Chondrocyte (in vitro differentiated cells): ENCODE measurements at regions not wholly inside any gene's neighbourhood (a gene's known extent, or its start where the extent isn't known, plus 50 kb on each side); places are given as distances from the start of the nearest gene placed in this dataset.
"Not testable (repeated sequence)": the region's sequence is repeated elsewhere in the genome, so short reads cannot be mapped to it uniquely, and the experiment has no call there.

Experiments used
- DNase-seq: peaks from one replicate; pipeline ENCODE4 v3.0.0; 2021; ENCODE audit warnings: mixed read lengths, low spot score
- H3K27ac Mint-ChIP-seq: one replicate; pipeline ENCODE4 v1.8.0; 2021; ENCODE audit warnings: mild to moderate bottlenecking, moderate library complexity, mixed read lengths; ENCODE audit not compliant: unreplicated experiment
- H3K27me3 Mint-ChIP-seq: 2 replicates; pipeline ENCODE4 v1.8.0; 2021; ENCODE audit warnings: low read depth, mixed read lengths
- H3K36me3 Mint-ChIP-seq: 2 replicates; pipeline ENCODE4 v1.8.0; 2021; ENCODE audit warnings: low read depth, mixed read lengths
- H3K4me1 Mint-ChIP-seq: 2 replicates; pipeline ENCODE4 v1.8.0; 2021; ENCODE audit warnings: low read depth, mild to moderate bottlenecking, mixed read lengths
- H3K4me3 Mint-ChIP-seq: one replicate; pipeline ENCODE4 v1.8.0; 2021; ENCODE audit warnings: mild to moderate bottlenecking, moderate library complexity, mixed read lengths; ENCODE audit not compliant: unreplicated experiment
- H3K9me3 Mint-ChIP-seq: 2 replicates; pipeline ENCODE4 v1.8.0; 2021; ENCODE audit warnings: low read depth, mixed read lengths
- TF ChIP-seq, protein P1 (sequence below): fragments of 200-600 bp; sonication (generic); IDR thresholded peaks from 2 replicates; pipeline ENCODE4 v1.5.0; 2021; ENCODE audit warnings: antibody characterized with exemption, mild to moderate bottlenecking, moderate library complexity

- Mint-ChIP-seq H3K27ac (no peak overlapping the region), H3K9me3 (no peaks in the 10 kb centered on the region), H3K27me3 (peaks cover 27% of the 10 kb centered on the region), H3K4me3 (no peak overlapping the region), H3K4me1 (no peaks in the 10 kb centered on the region), H3K36me3 (no peaks in the 10 kb centered on the region)
- TF ChIP-seq, protein P1, sequence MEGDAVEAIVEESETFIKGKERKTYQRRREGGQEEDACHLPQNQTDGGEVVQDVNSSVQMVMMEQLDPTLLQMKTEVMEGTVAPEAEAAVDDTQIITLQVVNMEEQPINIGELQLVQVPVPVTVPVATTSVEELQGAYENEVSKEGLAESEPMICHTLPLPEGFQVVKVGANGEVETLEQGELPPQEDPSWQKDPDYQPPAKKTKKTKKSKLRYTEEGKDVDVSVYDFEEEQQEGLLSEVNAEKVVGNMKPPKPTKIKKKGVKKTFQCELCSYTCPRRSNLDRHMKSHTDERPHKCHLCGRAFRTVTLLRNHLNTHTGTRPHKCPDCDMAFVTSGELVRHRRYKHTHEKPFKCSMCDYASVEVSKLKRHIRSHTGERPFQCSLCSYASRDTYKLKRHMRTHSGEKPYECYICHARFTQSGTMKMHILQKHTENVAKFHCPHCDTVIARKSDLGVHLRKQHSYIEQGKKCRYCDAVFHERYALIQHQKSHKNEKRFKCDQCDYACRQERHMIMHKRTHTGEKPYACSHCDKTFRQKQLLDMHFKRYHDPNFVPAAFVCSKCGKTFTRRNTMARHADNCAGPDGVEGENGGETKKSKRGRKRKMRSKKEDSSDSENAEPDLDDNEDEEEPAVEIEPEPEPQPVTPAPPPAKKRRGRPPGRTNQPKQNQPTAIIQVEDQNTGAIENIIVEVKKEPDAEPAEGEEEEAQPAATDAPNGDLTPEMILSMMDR, result no peak
- no peak for DNase-seq
Observed at GRCh38 chr2:53334610-53335009, 433.0 kb upstream of the CHAC2 start.

- Mint-ChIP-seq H3K9me3 (no peaks in the 10 kb centered on the region), H3K36me3 (no peaks in the 10 kb centered on the region), H3K4me3 (no peak overlapping the region), H3K27ac (no peak overlapping the region), H3K4me1 (no peaks in the 10 kb centered on the region), H3K27me3 (peaks cover 28% of the 10 kb centered on the region)
- no peak for DNase-seq
- TF ChIP-seq, protein P1, result no peak
Observed at GRCh38 chr2:53331667-53332066, 435.9 kb upstream of the CHAC2 start.

DNA sequence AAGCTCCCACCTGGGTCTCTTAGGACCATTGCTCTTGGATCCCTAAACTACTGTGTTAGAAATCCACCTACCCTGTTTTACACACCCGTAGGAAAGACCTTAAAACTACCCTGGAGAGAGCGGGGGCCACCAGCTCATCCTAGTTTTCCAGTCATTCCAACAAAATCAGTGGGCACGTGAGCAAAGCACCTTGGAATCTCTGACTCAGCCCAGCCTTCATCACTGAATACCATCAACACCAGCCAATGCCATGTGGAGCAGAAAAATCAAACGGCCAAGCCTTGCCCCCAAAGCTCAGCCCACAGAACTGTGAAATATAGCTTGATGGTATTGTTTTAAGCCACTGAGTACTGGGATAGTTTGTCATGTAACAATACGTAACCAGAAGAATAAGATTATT, 449.7 kb upstream of the CHAC2 start:
- no peak overlapping the region for H3K27ac Mint-ChIP-seq
- TF ChIP-seq, protein P1, result no peak
- H3K4me1 Mint-ChIP-seq, result no peaks in the 10 kb centered on the region
- no peaks in the 10 kb centered on the region for H3K27me3 Mint-ChIP-seq
- no peaks in the 10 kb centered on the region for H3K9me3 Mint-ChIP-seq
- no peaks in the 10 kb centered on the region for H3K36me3 Mint-ChIP-seq
- no peak for DNase-seq
- H3K4me3 Mint-ChIP-seq, result no peak overlapping the region

DNA sequence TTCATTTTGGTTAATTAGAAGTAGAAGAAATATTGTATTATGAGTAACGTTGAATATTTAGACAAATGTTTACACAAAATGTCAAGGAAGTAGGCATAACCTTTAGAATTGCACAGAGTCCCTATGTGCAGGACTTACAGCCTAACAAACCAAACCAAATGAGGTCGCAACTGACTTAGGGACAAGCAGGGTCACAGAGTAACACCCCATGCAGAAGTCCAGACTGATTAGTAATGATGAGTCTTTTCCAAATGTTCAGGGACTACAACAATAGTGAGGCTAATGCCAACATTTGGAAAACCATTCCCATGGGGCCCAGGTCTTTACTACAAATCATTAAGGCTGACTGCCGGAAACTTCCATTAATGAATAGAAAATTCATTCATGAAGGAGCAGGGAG, 452.5 kb upstream of the CHAC2 start:
- no peaks in the 10 kb centered on the region for H3K36me3 Mint-ChIP-seq
- DNase-seq, result no peak
- no peak overlapping the region for H3K27ac Mint-ChIP-seq
- H3K9me3 Mint-ChIP-seq, result no peaks in the 10 kb centered on the region
- TF ChIP-seq, protein P1, result no peak
- H3K27me3 Mint-ChIP-seq, result no peaks in the 10 kb centered on the region
- no peak overlapping the region for H3K4me3 Mint-ChIP-seq
- H3K4me1 Mint-ChIP-seq, result no peaks in the 10 kb centered on the region

DNA sequence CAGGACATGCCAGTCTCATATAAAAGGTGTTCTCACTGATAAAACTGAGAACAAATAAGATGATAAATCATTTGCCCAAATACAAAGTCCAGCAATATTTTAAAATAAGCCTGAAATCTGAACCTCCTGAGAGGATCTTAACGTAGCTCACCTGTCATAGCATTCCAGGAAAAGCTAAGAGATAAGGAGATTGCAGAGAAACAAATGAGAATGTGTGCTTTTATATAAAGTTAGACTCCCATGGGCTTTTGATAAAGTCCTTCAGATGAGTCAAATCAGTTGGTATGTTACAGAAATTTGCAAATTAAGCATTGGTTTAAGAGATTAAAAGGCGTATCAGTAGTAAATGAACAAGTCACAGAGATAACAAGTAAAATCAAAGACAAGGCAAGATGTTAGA, 452.9 kb upstream of the CHAC2 start:
- H3K9me3 Mint-ChIP-seq, result no peaks in the 10 kb centered on the region
- H3K27me3 Mint-ChIP-seq, result no peaks in the 10 kb centered on the region
- no peaks in the 10 kb centered on the region for H3K4me1 Mint-ChIP-seq
- H3K36me3 Mint-ChIP-seq, result no peaks in the 10 kb centered on the region
- TF ChIP-seq, protein P1, result no peak
- no peak overlapping the region for H3K27ac Mint-ChIP-seq
- no peak for DNase-seq
- H3K4me3 Mint-ChIP-seq, result no peak overlapping the region

DNA sequence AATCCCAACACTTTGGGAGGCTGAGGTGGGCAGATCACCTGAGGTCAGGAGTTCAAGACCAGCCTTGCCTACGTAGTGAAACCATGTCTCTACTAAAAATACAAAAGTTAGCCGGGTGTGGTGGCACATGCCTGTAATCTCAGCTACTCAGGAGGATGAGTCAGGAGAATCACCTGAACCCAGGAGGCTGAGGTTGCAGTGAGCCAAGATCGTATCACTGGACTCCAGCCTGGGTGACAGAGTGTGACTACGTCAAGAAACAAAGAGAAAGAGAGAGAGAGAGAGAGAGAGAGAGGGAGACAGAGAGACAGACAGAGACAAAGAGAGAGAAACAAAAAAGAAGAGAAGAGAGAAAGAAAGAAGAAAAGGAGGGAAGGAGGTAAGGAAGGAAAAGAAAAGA, 454.0 kb upstream of the CHAC2 start:
- not testable (repeated sequence) for H3K9me3 Mint-ChIP-seq, H3K4me3 Mint-ChIP-seq, H3K27me3 Mint-ChIP-seq, H3K36me3 Mint-ChIP-seq, H3K4me1 Mint-ChIP-seq, DNase-seq, H3K27ac Mint-ChIP-seq
